GM12878 (cell line): ENCODE measurements at regions not wholly inside any gene's neighbourhood (a gene's known extent, or its start where the extent isn't known, plus 50 kb on each side); places are given as distances from the start of the nearest gene placed in this dataset.

Experiments used
- ATAC-seq: fragments of 200-7000 bp; cut with Tn5 transposase; 3 replicates; pipeline ENCODE4 v1.9.1; 2020; ENCODE audit warnings: mild to moderate bottlenecking, moderate library complexity
- BruUV-seq: library from RNA; stranded (reverse); fragments of 400-500 nt; replicated peaks from 2 replicates; lab custom pipeline; 2021; lab: Mats Ljungman, UMichigan
- CTCF ChIA-PET: fragments of 300-600 bp; sonication (Branson Sonifier 250); formaldehyde crosslinking; extraction: SDS; loops from one replicate; lab custom pipeline; 2021; ENCODE audit warnings: inconsistent platforms; lab: Yijun Ruan, JAX
- POLR2A ChIA-PET: fragments of 350-600 bp; formaldehyde crosslinking; extraction: SDS; loops from one replicate; lab custom pipeline; 2021; ENCODE audit warnings: inconsistent platforms; lab: Charles Lee
- RAD21 ChIA-PET: fragments of 300-600 bp; sonication (Branson Sonifier 250); formaldehyde crosslinking; loops from one replicate; lab custom pipeline; 2023; ENCODE audit warnings: antibody characterized with exemption; ENCODE audit not compliant: unreplicated experiment; lab: Charles Lee
- SMC1A ChIA-PET: fragments of 300-600 bp; sonication (Branson Sonifier 250); formaldehyde crosslinking; loops from one replicate; lab custom pipeline; 2023; ENCODE audit not compliant: unreplicated experiment, uncharacterized antibody; lab: Charles Lee
- DNase-seq: peaks from one replicate; pipeline ENCODE4 v3.0.0-alpha.2; 2011; ENCODE audit warnings: low read depth, low spot score
- FAIRE-seq: peaks from 3 replicates; lab custom pipeline; 2011; peaks lifted over from hg19 to GRCh38; lab: Jason Lieb, UNC
- H2AFZ ChIP-seq: 2 replicates; pipeline ENCODE4 v1.6.0; 2011; ENCODE audit warnings: low read depth, low read length, control low read depth; ENCODE audit not compliant: control insufficient read depth
- H3K27ac ChIP-seq: 2 replicates; pipeline ENCODE4 v1.5.1; 2011; ENCODE audit warnings: control low read depth; ENCODE audit not compliant: control insufficient read depth, insufficient read depth
- H3K27me3 ChIP-seq, 2 experiments: replicated peaks in 1 of 2; 2 replicates each; pipeline versions ENCODE4 v1.6.0 to v1.6.1; 2011; ENCODE audit warnings: low read length in 1 of 2; ENCODE audit not compliant: control insufficient read depth in 2 of 2, insufficient read depth in 2 of 2
- H3K36me3 ChIP-seq, 2 experiments: 2 replicates each; pipeline ENCODE4 v1.5.1; 2011; ENCODE audit warnings: low read length in 1 of 2; ENCODE audit not compliant: control insufficient read depth in 2 of 2, insufficient read depth in 2 of 2
- H3K4me1 ChIP-seq: 2 replicates; pipeline ENCODE4 v1.6.1; 2011; ENCODE audit warnings: mild to moderate bottlenecking, low read length, moderate library complexity, mixed read lengths; ENCODE audit not compliant: control insufficient read depth, insufficient read depth
- H3K4me2 ChIP-seq: 2 replicates; pipeline ENCODE4 v1.6.0; 2011; ENCODE audit warnings: control low read depth; ENCODE audit not compliant: control insufficient read depth, insufficient read depth
- H3K4me3 ChIP-seq: fragments of 200-600 bp; sonication (generic); 2 replicates; pipeline ENCODE4 v1.5.1; 2016
- H3K79me2 ChIP-seq: 2 replicates; pipeline ENCODE4 v1.6.0; 2011; ENCODE audit warnings: low read length; ENCODE audit not compliant: control insufficient read depth, insufficient read depth
- H3K9ac ChIP-seq: 2 replicates; pipeline ENCODE4 v1.8.0; 2011; ENCODE audit warnings: low read length, control low read depth, mixed read lengths; ENCODE audit not compliant: control insufficient read depth, insufficient read depth
- H3K9me3 ChIP-seq: replicated peaks from 3 replicates; pipeline ENCODE4 v1.5.1; 2011; ENCODE audit warnings: mild to moderate bottlenecking, low read length; ENCODE audit not compliant: control insufficient read depth, insufficient read depth
- H4K20me1 ChIP-seq: 2 replicates; pipeline ENCODE4 v1.6.0; 2011; ENCODE audit not compliant: control insufficient read depth, insufficient read depth
- DPF2 ChIP-seq: fragments of 450-650 bp; IDR thresholded peaks from 2 replicates; pipeline ENCODE4 v1.6.1; 2017; ENCODE audit warnings: mild to moderate bottlenecking
- E4F1 ChIP-seq: fragments of 450-650 bp; IDR thresholded peaks from 2 replicates; pipeline ENCODE4 v1.6.1; 2018; ENCODE audit warnings: borderline replicate concordance, mild to moderate bottlenecking; ENCODE audit not compliant: partially characterized antibody
- ELK1 ChIP-seq: IDR thresholded peaks from 2 replicates; pipeline ENCODE4 v1.6.1; 2012; ENCODE audit warnings: low read depth, low read length, improper control_type of control experiment
- ETV6 ChIP-seq, 2 experiments: fragments of 450-650 bp in 1 of 2; IDR thresholded peaks in 1 of 2; conservative IDR thresholded peaks in 1 of 2; 2 replicates each; pipeline ENCODE4 v1.6.1; 2014; ENCODE audit warnings: antibody characterized with exemption in 1 of 2, borderline replicate concordance in 1 of 2, low read depth in 1 of 2, mild to moderate bottlenecking in 1 of 2, moderate library complexity in 1 of 2
- NBN ChIP-seq: fragments of 450-650 bp; IDR thresholded peaks from 2 replicates; pipeline ENCODE4 v1.6.1; 2016
- POLR2AphosphoS2 ChIP-seq: IDR thresholded peaks from 2 replicates; pipeline ENCODE4 v1.6.1; 2011; ENCODE audit warnings: low read depth, mild to moderate bottlenecking, low read length, improper control_type of control experiment, moderate library complexity
- POLR2AphosphoS5 ChIP-seq: IDR thresholded peaks from 2 replicates; pipeline ENCODE4 v1.6.1; 2011; ENCODE audit warnings: mild to moderate bottlenecking, low read length, inconsistent platforms
- STAT3 ChIP-seq: IDR thresholded peaks from 2 replicates; pipeline ENCODE4 v1.6.1; 2011; ENCODE audit warnings: low read depth, low read length, improper control_type of control experiment
- SUPT20H ChIP-seq: IDR thresholded peaks from 2 replicates; pipeline ENCODE4 v1.6.1; 2011; ENCODE audit warnings: low read depth, mild to moderate bottlenecking, low read length, moderate library complexity, borderline replicate concordance; ENCODE audit not compliant: control insufficient read depth
- ZBTB11 ChIP-seq: fragments of 450-650 bp; formaldehyde crosslinking; IDR thresholded peaks from 2 replicates; pipeline ENCODE4 v1.5.0; 2022; ENCODE audit warnings: mild to moderate bottlenecking, missing genetic modification characterization
- WGBS: methylation state at CpG from one replicate; pipeline ENCODE4 v1.1.6; 2016; ENCODE audit warnings: low lambda C conversion rate; ENCODE audit not compliant: insufficient replicate concordance, insufficient coverage; ENCODE audit errors: missing lambda C conversion rate; 5-methylcytosine and 5-hydroxymethylcytosine counted together
- in situ Hi-C: fragments of 300-500 bp; cut with MboI; formaldehyde crosslinking; loops from 9 replicates; pipeline ENCODE4 v1.14.3; 2018; ENCODE audit warnings: mixed read lengths
- intact Hi-C: fragments of 100-400 bp; cut with micrococcal nuclease; formaldehyde crosslinking; loops from one replicate; pipeline ENCODE4 v1.14.2; 2022; ENCODE audit not compliant: unreplicated experiment
- TF ChIP-seq, protein P1 (sequence below): IDR thresholded peaks from 2 replicates; pipeline ENCODE4 v1.6.1; 2012; ENCODE audit warnings: mild to moderate bottlenecking, low read depth, low read length

DNA sequence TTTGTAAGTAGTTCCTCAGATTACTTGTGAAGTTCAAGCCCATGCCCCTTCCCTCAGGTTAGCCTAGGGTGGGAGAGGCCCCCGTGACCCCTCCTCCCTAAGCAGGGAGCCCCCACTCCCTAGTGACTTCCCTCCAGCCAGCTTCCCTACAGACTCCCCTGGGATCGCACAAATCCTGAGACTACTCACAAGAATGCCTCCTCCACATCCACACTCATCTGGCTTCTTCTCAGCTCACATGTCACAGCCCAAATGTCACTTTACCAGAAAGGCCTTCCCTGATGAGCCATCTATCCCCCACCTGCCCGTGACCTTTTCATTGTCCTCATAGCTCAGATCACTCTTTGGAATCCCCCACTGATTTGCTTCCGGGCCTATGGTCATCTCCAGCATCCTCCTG lies 96.7 kb upstream of the ARAP3 start:
- SMC1A ChIA-PET = no interaction called here
- FAIRE-seq = peak; percentile 23
- H4K20me1 ChIP-seq = no peaks in the 10 kb centered on the region
- H3K36me3 ChIP-seq = no peaks in the 10 kb centered on the region
- H3K4me3 ChIP-seq = no peak overlapping the region
- in situ Hi-C loops = no loop called here
- no TSS peak for BruUV-seq
- WGBS = 35% methylated on average over 4 of the region's 4 CpGs
- CTCF ChIA-PET = no interaction called here
- H3K27ac ChIP-seq = no peak overlapping the region
- H3K4me2 ChIP-seq = no peak overlapping the region
- POLR2A ChIA-PET = no interaction called here
- no peak for ATAC-seq
- no peaks in the 10 kb centered on the region for H3K79me2 ChIP-seq
- intact Hi-C loops = no loop called here
- no peak overlapping the region for H2AFZ ChIP-seq
- RAD21 ChIA-PET = no interaction called here
- no peaks in the 10 kb centered on the region for H3K4me1 ChIP-seq
- H3K9ac ChIP-seq = no peak overlapping the region
- DNase-seq = no peak
- H3K9me3 ChIP-seq = no peaks in the 10 kb centered on the region
- peaks cover 0 to 2% of the 10 kb centered on the region in 2 experiments; a peak in 2 of 4 replicates for H3K27me3 ChIP-seq
- TF ChIP-seq ELK1 (no peak), STAT3 (no peak), DPF2 (no peak), POLR2AphosphoS5 (no peak), E4F1 (no peak), SUPT20H (no peak), POLR2AphosphoS2 (no peak), NBN (no peak), ZBTB11 (CRISPR knock-in tag) (no peak), ETV6 (conservative IDR thresholded peaks at IDR 0.05 in 1 of 2, IDR thresholded peaks at IDR 0.05 in 1 of 2; ENCODE audit: borderline replicate concordance in 1 of 2, low read depth in 1 of 2) (no peak)
- TF ChIP-seq, protein P1, sequence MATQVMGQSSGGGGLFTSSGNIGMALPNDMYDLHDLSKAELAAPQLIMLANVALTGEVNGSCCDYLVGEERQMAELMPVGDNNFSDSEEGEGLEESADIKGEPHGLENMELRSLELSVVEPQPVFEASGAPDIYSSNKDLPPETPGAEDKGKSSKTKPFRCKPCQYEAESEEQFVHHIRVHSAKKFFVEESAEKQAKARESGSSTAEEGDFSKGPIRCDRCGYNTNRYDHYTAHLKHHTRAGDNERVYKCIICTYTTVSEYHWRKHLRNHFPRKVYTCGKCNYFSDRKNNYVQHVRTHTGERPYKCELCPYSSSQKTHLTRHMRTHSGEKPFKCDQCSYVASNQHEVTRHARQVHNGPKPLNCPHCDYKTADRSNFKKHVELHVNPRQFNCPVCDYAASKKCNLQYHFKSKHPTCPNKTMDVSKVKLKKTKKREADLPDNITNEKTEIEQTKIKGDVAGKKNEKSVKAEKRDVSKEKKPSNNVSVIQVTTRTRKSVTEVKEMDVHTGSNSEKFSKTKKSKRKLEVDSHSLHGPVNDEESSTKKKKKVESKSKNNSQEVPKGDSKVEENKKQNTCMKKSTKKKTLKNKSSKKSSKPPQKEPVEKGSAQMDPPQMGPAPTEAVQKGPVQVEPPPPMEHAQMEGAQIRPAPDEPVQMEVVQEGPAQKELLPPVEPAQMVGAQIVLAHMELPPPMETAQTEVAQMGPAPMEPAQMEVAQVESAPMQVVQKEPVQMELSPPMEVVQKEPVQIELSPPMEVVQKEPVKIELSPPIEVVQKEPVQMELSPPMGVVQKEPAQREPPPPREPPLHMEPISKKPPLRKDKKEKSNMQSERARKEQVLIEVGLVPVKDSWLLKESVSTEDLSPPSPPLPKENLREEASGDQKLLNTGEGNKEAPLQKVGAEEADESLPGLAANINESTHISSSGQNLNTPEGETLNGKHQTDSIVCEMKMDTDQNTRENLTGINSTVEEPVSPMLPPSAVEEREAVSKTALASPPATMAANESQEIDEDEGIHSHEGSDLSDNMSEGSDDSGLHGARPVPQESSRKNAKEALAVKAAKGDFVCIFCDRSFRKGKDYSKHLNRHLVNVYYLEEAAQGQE = no peak
